HG03520 (cell line): ENCODE measurements at regions not wholly inside any gene's neighbourhood (a gene's known extent, or its start where the extent isn't known, plus 50 kb on each side); places are given as distances from the start of the nearest gene placed in this dataset.

ENCODE experiments used
- ATAC-seq: cut with Tn5 transposase; IDR thresholded peaks from one replicate; pipeline ENCODE4 v1.9.1; 2021; ENCODE audit warnings: mild to moderate bottlenecking, moderate library complexity; ENCODE audit not compliant: unreplicated experiment

DNA sequence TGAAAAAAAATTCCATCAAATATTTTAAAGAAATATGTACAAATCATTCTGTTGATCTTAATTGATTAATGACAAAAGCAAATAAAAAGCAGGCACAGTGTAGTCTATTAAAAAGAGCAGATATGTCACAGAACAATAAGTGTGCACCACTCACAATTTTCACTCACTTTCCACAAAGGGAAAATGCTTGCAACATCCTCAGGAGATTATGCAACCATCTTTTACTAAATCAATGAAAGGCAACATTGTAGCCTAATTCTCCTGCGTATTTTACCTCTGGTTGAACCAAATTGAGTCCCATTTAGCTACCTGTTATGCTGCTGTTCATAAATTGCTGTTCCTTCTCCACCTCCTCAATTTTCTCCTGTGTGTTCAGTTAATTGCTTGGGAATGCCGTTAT, 1346.8 kb upstream of the PIK3C3 start:
- no peak for ATAC-seq

DNA sequence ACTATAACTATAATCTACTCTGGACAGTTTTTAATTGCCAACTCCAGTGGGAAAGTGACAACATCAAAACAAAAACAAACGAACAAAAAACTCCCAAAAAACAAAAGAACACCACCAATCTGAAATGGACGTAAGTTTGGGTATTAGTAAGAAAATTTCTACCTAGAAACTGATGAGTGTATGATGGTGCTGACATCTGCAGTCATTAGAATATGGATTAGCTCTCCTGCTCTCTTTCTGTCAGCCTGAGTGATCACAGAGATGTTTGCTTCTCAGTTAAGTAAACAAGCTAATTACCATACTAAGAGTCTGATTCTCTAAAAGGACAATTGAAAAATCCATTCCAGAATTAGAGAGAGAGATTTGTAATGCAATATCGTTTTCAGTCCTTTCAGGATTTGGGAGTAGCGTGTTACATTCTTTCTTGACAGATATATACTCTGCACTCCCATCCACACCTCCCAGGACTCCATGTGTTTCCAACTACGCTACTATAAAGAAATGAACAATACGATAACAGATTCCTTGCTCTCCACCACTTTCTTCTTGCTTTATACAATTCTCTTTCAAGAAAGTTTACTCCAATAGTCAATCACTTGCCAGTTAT, 1347.4 kb upstream of the PIK3C3 start:
- no peak for ATAC-seq

DNA sequence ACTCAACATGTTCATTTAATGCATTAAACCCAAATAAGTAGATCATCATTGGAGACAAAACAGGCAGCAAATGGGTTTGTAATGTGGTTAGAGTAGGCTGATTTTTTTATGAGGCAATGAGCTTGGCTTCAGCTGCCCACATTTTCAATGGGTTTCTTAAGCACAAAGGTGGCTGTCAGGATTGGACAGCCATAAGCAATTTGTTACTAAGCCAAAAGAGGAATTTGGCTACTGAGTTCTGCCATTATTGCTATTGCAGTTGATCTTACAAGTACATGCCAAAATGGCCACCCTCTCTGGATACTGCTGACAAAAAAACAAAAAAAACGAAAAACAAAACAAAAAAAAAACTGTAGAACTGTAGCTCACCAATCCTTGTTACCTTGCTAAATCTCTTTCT, 1348.0 kb upstream of the PIK3C3 start:
- ATAC-seq, result no peak

DNA sequence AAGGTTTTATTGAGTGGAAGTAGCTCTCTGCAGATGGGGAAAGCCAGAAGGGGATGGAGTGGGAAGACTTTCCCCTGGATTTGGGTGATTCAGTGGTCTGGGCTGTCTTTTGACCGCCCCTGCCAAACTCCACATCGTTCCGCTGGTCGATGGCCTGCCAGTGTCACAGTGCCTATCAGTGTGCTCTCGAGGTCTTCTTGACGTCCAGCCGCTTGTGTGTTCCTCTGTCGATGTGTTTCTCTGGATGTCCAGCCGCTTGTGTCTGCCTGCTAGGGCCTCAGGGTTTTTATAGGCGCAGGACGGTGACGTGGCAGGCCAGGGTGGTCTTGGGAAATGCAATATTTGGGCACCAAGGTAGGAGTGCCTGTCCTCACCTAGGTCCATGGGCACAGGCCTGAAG, 1371.4 kb upstream of the PIK3C3 start:
- ATAC-seq, result no peak

DNA sequence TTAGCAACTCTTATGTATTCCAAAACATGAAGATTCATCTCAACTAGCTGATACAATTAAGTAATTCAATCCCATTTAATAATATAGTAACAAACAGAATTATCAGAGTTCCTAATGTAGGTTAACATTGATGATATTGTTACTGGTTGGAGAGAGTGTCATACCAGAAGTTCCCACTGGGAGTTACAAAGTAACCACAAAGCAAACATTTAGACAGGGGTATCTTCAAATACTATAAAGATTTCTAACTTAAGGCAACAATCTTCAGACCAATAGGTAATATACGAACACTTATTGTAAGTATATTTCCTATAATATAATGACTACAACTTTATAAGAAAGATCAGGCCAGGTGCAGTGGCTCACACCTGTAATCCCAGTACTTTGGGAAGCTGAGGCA, 1372.9 kb upstream of the PIK3C3 start:
- no peak for ATAC-seq

DNA sequence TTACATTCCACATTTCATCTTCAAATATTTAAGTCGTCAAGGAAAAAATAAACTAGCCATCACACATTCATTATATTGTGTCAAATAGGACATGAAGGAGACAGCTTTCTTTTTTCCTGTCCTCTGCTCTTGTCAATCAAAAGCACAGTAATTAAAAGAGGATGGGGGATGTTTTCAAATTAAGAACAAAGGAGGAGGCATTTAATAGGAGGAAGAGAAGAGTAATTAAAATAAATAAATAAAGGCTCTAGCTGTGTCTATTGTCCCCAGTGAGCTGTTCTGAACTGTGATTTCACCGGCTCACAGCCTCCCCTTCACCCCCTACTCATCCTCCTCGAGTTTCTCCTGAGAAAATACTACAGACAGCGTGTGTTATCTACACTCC, 1377.1 kb upstream of the PIK3C3 start:
- ATAC-seq, result no peak

DNA sequence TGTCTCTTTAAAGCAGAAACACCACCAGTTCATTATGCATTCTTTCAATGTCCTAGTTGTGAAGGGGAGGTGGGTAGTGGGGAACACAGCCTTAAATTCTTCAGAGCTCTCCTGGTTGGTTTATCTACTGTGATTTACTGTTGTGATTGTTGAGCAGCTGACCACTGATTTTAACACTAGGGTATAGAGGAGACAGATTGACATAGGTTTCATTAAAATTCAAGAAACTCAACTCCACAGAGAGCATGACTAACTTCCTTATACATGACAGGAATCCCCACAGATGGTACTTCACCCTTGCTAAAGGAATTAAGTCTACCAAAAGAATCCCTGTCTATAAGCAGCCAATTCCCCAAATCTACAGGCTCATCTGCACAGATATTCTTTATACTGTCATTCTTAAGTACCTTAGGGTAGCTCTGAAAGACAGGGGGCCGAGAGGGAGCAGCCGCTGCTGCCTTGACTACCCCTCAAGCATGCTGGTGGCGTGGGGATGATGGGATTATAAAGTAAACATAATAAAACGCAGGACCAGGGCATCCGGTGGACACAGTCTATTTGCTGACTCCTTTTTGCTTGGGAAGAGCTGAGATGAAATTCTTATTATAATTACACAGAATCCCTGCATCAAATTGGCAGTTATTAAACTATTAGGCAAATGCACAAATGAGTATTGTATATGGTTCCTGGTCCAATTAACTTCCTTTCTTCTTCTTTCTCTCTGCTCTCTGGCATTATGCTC, 1377.6 kb upstream of the PIK3C3 start:
- ATAC-seq, result no peak

DNA sequence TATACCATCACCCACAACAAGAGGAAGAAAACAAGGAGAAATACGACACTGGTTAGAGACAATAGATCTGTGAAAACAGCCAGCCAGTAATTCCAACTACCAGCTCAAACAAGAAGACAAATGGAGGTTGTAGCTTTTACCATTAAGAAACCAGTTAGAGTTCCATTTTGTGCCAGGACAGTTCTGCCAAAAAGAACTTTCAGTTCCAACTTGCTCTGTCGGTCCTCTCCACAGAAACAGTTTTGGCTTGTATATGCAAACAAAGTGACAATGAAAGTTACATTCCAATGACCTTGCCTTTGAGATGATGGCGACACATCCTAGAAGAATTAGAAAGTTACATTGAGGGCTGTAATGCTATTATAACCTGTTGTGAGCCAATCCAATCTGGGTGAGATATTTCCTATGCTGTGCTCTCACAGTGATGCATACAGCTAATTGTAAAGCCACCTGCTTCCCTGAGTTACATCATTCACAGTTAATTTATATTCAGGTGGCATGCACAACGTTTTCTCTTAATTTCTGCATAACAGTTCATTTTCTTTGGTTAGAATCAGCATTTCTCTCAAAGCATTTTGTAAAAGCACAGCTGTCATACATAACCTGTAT, 1378.4 kb upstream of the PIK3C3 start:
- no peak for ATAC-seq

DNA sequence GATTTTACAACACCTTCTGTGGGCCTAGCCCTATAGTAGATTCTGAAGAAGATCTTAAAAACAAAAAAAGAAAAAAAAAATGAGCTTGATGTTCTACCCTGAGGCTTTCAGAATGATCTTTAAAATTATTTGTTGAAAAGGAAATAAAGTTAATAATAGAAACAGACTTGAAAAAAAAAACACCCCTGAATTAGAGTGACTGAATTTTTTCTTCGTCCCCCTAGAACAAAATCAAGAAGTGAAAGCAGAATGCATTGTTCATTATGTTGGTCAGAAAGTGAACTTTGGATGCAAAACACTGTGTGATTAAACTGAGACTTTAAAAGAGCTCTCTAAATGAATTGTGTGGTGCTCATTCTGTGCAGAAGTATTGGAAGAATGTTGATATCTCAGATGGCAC, 1384.4 kb upstream of the PIK3C3 start:
- ATAC-seq, result no peak

DNA sequence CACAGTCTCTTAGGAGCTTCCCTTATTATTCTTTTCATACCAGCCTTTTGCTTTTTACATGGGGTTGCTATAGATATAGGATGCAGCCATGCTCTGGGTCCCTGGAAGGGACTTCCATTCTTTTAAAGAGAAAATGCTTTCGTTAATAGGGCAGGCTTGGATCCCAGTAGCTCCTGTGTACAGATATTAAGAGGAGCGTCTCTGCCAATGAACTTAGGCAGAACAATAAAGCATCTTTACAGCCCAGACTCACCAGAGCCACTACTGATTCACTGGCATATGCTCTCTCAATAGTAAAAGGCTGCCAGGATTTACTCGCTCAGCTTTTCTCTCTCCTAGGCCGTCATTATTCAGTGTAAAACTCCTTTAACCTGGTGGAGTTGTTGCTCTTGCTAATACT, 1385.4 kb upstream of the PIK3C3 start:
- ATAC-seq, result no peak

DNA sequence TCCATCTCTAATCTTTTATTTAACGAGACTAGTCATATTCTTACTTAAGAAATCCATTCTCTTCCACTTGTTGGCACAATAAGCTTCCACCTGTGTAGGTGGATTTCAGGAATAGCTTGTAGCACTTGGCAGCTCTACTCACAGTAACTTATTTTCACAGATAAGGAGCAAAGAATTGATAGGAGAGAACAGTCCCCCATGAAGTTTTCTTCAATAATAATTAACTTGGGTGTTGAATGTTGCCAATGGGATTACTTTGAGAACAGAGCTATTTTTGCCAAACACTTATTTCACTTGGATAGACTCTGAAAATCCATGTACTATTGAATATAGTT, 1388.6 kb upstream of the PIK3C3 start:
- ATAC-seq, result no peak

DNA sequence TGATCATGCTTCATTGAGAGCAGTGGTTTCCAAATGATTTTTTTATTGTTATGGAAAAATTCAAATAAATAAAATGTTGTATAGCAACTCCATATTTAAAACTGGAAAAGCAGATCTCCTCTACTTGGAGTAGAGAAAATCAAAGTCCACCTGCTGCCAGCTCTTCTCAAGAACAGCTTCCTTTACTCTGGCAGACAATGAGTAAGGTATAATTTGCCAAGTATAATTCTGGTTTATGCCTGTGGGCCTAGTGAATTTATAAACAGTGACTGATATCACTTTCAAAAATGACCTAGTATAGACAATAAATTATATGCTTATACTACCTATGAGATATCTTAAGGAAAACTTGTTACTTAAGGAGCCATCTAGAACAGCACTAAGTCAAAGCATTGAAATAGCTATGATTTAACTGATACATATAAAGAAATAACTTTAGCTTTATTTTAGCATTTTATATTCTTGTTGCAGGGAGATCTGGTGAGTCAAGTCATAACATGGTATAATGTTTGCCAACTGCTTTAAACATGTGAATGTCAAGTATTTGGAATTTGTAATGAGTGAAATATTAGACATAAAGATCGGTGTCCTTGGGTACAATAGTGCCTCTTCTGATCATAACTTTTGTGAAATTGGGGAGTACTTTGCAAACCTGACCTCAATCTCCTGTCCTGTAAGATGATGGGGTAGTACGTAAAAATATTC, 1389.1 kb upstream of the PIK3C3 start:
- no peak for ATAC-seq

DNA sequence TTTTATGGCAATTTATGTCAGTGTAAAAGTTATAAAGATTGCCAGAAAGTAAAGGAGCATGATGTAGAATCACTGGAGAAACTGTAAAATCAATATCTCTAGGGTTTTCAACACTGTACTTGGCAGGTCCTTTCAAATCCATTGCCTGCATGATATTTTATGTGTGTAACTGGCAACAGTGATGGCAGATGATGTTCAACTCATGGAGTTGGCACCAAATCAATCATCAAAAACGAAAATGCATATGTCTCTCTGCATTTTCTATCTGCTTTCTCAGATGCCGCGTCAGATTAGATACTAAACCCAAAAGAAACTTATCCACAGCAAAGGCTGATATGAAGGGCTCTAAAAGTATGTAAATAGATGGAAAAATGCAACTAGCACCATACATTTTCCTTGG, 1395.5 kb upstream of the PIK3C3 start:
- ATAC-seq, result no peak

DNA sequence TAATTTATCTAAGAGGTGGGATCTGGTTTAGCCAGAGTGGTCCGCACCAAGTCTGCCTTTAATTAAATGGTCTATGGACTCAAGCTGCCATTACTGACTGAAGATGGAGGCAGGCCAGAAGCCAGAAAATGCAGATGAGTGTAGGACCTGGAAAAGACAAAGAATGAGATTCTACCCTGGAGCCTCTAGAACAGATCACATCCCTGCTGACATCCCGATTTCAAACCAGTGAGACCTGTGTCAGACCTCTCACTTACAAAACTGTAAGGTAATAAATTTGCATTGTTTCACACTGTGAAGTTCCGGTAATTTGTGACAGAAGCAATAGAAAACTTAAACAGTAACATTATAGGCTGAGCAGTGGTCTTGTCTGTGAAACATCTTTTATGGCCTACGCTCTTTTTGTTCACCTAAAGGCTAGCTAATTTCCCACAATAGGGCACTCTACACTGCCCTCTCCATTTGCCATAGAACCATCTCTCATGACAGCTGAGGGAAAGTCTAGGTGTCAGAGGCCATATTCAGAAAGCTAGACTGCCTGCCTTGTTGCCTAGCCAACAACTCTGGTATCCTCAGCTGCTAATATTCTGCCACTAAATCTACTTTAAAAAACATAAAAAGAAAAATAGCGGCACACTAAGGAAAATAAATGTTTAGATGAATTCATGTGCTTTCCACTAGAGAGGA, 1396.2 kb upstream of the PIK3C3 start:
- no peak for ATAC-seq

DNA sequence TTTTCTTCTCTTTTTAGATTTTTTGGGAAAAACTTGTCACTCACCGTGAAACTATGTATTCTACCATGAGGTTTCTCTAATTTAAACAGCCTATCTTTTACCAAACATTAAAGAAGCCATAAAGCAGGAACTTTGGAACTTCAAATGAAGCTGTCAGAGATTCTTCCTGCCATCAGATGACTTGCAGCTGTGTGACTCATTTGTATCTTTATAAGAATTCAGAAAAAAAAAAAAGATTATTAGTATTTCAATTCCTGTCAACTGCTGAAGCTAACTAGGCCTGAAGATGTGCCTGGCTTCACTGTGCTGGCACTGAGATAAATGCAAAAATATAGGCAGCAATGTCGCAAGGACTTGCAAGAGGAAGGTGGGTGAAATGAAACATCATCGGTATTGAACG, 1399.1 kb upstream of the PIK3C3 start:
- no peak for ATAC-seq

DNA sequence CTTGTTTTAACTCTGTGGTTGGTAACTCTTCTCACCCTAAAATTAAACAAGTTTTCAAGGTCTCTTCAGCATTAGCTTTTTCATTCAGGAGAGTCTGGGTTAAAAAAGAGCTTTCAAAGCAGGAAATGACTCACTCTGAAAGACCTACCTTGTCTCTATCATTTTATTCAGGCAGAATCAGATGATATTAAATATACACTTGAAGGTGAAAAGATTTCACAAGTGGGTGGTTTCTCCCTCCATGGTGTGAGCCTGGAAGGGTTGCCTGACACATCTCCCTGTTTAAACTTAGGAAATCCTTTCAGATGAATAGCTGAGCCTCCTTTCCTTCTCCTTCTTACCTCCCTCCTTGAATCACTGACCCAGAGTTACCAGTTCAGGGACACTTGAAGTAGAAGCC, 1402.0 kb upstream of the PIK3C3 start:
- no peak for ATAC-seq

DNA sequence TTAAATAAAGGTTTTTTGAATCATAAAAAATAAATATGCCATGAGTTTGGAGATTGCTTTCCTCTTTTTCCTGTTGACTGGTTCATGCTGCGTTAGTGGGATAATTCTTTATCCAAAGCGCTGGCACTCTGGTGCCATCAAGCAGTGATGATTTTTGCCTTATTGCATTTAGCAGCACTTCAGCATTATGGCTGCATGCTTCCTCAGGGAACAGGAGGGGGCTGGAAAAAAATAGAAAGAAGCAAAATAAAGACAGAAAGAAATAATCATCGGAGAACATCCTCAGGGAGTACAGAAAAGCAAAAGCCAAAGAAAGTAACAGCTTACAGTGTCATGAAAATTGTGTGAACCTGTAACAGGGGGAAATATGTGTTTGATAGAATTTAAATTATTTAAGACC, 1408.2 kb upstream of the PIK3C3 start:
- ATAC-seq, result no peak

DNA sequence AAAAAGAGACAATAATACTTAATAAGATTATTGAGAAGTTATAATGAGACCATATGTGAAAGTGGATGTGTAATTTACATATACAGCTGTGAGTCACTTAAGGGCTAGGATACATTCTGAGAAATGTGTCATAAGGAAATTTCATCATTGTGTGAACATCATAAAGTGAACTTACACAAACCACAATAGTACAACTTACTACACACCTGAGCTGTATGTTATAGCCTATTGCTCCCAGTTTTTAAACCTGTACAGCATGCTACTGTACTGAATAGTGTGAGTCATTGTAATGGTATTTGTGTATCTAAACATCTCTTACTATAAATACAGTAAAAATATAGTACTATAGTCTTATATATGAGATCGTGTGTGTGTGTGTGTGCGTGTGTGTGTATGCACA, 1420.3 kb upstream of the PIK3C3 start:
- no peak for ATAC-seq

DNA sequence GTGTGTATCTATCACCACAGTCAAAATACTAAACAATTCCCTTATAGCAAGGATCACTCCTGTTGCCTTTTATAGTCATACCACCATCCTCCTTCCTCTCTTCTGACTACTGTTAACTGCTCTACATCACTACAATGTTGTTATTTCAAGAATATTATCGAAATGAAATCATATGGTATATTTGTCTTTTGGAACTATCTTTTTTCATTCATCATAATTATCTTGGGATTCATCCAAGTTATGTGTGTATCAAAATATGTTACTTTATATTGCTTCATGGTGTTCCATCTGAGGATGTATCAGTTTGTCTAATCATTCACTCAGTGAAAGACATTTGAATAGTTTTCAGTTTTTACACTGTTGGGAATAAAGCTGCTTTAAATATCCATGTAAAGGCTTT, 1423.0 kb upstream of the PIK3C3 start:
- ATAC-seq, result no peak

DNA sequence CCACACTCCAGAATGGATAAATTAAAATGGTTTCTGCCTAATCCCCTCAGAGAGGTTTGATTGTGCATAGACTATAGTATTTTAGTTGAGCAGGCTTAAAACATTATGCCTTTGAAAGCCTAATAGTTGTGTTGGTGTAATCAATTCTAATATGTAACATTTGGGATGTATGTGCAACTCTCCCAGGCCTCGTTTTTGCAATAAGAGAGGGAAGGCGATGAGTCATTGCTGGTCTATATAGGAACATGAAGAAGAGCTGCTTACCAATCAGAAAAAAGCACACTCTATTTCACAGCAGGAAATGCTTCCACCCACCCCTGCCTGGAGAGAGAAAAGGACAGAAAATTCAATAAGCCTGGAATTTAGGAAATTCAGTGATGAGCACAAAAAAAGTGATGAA, 1424.0 kb upstream of the PIK3C3 start:
- ATAC-seq, result no peak

DNA sequence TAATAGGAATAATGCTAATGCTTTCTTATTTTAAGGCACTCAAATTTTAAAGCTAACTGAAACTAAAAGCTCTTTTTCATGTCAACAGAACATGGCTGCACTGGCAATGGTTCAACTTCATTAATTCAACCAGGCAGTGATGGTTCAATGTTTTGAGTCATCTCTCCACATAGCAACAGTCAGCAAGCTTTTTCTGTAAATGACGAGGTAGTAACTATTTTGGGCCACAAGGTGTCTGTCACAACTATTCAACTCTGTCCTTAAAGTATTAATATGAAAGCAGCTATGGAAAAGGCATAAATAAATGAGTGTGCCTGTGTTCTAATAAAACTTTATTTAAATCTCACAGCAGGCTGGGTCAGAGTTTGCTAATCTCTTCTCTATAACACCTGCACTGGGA, 1425.6 kb upstream of the PIK3C3 start:
- ATAC-seq, result no peak

DNA sequence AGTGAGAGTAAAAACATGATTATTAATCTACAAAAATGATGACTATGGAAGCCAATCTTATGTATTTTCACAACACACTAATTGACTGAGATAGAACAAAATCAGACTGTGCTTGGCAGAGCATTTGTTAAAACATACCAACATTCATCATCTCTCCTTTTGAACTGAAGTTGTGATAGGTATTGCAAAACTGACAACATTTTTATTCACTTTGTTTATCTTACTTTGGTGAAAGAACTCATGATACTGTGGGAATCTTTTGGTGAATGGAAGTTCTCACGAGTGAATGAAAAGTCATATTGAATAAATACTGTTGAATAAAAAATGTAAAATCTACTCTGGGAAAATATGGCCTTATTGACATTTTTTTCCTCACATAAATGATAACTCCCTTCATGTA, 1430.2 kb upstream of the PIK3C3 start:
- ATAC-seq, result no peak
